ENCODE measurements at regions not wholly inside any gene's neighbourhood (a gene's known extent, or its start where the extent isn't known, plus 50 kb on each side); places are given as distances from the start of the nearest gene placed in this dataset.

DNA sequence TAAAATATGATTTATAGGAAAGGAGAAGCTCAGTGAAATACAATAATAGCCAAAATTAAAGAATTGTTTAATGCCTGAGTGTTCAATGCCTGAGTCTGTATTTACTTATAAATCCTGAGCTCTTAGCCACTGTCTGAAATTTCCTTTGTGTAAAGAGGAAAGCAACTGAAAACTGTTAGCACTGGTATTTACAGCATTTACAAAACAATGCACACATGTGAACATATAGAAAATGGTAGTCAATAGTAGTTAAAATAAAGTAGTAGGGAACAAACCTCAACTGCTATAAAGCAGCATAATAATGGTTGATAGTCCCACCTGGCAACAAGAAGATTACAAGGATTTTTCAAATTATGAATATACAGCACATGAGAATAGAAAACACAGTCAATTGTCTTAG is 1137.1 kb upstream of the ATXN8OS start:
- H3K4me3 ChIP-seq (ENCODE audit: low read depth, low read length, poor library complexity, severe bottlenecking) = no peak overlapping the region
- H3K4me1 ChIP-seq (ENCODE audit: insufficient read depth, low read length, poor library complexity, severe bottlenecking) = no peaks in the 10 kb centered on the region
- POLR2A ChIA-PET (ENCODE audit: low non-redundant PET) = no interaction called here
- H3K36me3 ChIP-seq (ENCODE audit: insufficient read depth, low read length, poor library complexity, severe bottlenecking) = no peaks in the 10 kb centered on the region
- BruUV-seq (replicated peaks) = no TSS peak
- TF ChIP-seq EZH2 (IDR thresholded peaks at IDR 0.05; ENCODE audit: borderline replicate concordance, low read depth, low read length, poor library complexity, severe bottlenecking) = no peak
- TF ChIP-seq, protein P1, sequence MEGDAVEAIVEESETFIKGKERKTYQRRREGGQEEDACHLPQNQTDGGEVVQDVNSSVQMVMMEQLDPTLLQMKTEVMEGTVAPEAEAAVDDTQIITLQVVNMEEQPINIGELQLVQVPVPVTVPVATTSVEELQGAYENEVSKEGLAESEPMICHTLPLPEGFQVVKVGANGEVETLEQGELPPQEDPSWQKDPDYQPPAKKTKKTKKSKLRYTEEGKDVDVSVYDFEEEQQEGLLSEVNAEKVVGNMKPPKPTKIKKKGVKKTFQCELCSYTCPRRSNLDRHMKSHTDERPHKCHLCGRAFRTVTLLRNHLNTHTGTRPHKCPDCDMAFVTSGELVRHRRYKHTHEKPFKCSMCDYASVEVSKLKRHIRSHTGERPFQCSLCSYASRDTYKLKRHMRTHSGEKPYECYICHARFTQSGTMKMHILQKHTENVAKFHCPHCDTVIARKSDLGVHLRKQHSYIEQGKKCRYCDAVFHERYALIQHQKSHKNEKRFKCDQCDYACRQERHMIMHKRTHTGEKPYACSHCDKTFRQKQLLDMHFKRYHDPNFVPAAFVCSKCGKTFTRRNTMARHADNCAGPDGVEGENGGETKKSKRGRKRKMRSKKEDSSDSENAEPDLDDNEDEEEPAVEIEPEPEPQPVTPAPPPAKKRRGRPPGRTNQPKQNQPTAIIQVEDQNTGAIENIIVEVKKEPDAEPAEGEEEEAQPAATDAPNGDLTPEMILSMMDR (conservative IDR thresholded peaks at IDR 0.05; ENCODE audit: low read depth, low read length) = no peak
- H3K9me3 ChIP-seq (ENCODE audit: low read depth, low read length, poor library complexity, severe bottlenecking) = no peaks in the 10 kb centered on the region
- no peaks in the 10 kb centered on the region for H3K27me3 ChIP-seq (replicated peaks; ENCODE audit: insufficient read depth, low read depth, low read length, poor library complexity)
- DNase-seq (ENCODE audit: low spot score) = no peak
- CTCF ChIA-PET = no interaction called here
- intact Hi-C loops (cut with micrococcal nuclease; ENCODE audit: unreplicated experiment) = no loop called here
- no peak overlapping the region for H3K27ac ChIP-seq (ENCODE audit: low read depth, low read length, poor library complexity, severe bottlenecking)

DNA sequence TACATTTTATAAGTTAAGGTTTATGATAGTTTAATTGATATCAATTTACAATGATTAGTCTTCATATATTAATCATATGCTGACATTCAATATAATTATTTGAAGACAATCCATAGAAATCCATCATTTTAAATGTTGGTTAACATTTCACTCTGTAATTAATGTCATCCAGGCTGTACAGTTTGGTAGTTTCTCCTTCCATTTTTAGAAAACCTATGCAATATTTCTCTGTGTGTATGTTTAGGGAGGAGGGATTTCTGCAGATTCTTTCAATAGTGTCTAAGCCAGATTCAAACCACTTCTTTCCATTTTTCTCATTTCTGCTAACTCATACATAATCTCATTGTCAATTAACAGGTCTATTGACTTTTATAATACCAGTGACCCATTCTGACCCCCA is 1159.0 kb upstream of the ATXN8OS start:
- CTCF ChIA-PET = no interaction called here

DNA sequence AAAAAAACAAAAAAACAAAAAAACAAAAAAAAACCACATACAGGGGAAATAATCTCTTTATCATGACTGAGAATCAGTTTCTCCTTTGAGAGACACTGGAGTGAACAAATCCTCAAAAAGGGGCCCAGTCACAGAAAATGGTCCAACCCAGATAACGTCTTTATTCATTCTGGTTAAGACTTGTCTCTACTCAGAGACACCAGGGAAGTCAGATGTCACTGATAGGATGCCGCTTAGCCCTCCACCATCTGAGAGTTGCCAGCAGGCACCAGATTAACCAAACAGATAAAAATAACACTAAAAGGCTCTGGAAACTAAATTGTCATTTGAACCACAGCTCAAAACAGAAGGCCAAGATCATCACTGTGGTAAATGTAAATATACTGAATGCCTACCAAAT is 1163.4 kb upstream of the ATXN8OS start:
- no peak for DNase-seq (ENCODE audit: low spot score)
- Histone ChIP-seq H3K4me3 (ENCODE audit: low read depth, low read length, poor library complexity, severe bottlenecking) (no peak overlapping the region), H3K27ac (ENCODE audit: low read depth, low read length, poor library complexity, severe bottlenecking) (no peak overlapping the region), H3K4me1 (ENCODE audit: insufficient read depth, low read length, poor library complexity, severe bottlenecking) (no peaks in the 10 kb centered on the region), H3K9me3 (ENCODE audit: low read depth, low read length, poor library complexity, severe bottlenecking) (no peaks in the 10 kb centered on the region), H3K36me3 (ENCODE audit: insufficient read depth, low read length, poor library complexity, severe bottlenecking) (no peaks in the 10 kb centered on the region), H3K27me3 (replicated peaks; ENCODE audit: insufficient read depth, low read depth, low read length, poor library complexity) (no peaks in the 10 kb centered on the region)
- intact Hi-C loops (cut with micrococcal nuclease; ENCODE audit: unreplicated experiment) = no loop called here
- TF ChIP-seq, protein P1 (conservative IDR thresholded peaks at IDR 0.05; ENCODE audit: low read depth, low read length) = no peak
- no peak for TF ChIP-seq EZH2 (IDR thresholded peaks at IDR 0.05; ENCODE audit: borderline replicate concordance, low read depth, low read length, poor library complexity, severe bottlenecking)
- ChIA-PET CTCF (no interaction called here), POLR2A (ENCODE audit: low non-redundant PET) (no interaction called here)
- BruUV-seq (replicated peaks) = no TSS peak

More for the DNA sequence above, 1159.0 kb upstream of the ATXN8OS start:
- no peak overlapping the region for H3K4me3 ChIP-seq (ENCODE audit: low read depth, low read length, poor library complexity, severe bottlenecking)
- intact Hi-C loops (cut with micrococcal nuclease; ENCODE audit: unreplicated experiment) = no loop called here
- POLR2A ChIA-PET (ENCODE audit: low non-redundant PET) = no interaction called here
- H3K27ac ChIP-seq (ENCODE audit: low read depth, low read length, poor library complexity, severe bottlenecking) = no peak overlapping the region
- DNase-seq (ENCODE audit: low spot score) = no peak
- no peaks in the 10 kb centered on the region for H3K36me3 ChIP-seq (ENCODE audit: insufficient read depth, low read length, poor library complexity, severe bottlenecking)
- no peaks in the 10 kb centered on the region for H3K9me3 ChIP-seq (ENCODE audit: low read depth, low read length, poor library complexity, severe bottlenecking)
- H3K4me1 ChIP-seq (ENCODE audit: insufficient read depth, low read length, poor library complexity, severe bottlenecking) = no peaks in the 10 kb centered on the region
- H3K27me3 ChIP-seq (replicated peaks; ENCODE audit: insufficient read depth, low read depth, low read length, poor library complexity) = no peaks in the 10 kb centered on the region
- TF ChIP-seq, protein P1 (conservative IDR thresholded peaks at IDR 0.05; ENCODE audit: low read depth, low read length) = no peak
- no TSS peak for BruUV-seq (replicated peaks)

Data from A673 (cell line).